Endothelial cell of umbilical vein (primary cell): ENCODE measurements at regions not wholly inside any gene's neighbourhood (a gene's known extent, or its start where the extent isn't known, plus 50 kb on each side); places are given as distances from the start of the nearest gene placed in this dataset.

Experiments
- BruUV-seq: library from RNA; stranded (reverse); fragments of 400-500 nt; replicated peaks from 2 replicates; lab custom pipeline; 2021; lab: Mats Ljungman, UMichigan
- CTCF ChIA-PET: fragments of 300-600, 350-600 bp; sonication (Branson Sonifier 250); formaldehyde crosslinking; loops from one replicate; lab custom pipeline; 2021; ENCODE audit warnings: antibody characterized with exemption, inconsistent platforms; lab: Charles Lee
- POLR2A ChIA-PET: fragments of 300-600, 350-600 bp; sonication (Branson Sonifier 250); formaldehyde crosslinking; loops from one replicate; lab custom pipeline; 2021; ENCODE audit warnings: antibody characterized with exemption, inconsistent platforms; lab: Charles Lee
- DNase-seq: peaks from one replicate; pipeline ENCODE4 v3.0.0-alpha.2; 2011; ENCODE audit warnings: low read depth, low spot score
- FAIRE-seq: peaks from 2 replicates; lab custom pipeline; 2011; peaks lifted over from hg19 to GRCh38; lab: Jason Lieb, UNC
- H2AFZ ChIP-seq: 2 replicates; pipeline ENCODE4 v1.6.0; 2012; ENCODE audit warnings: low read depth, low read length, control low read depth, inconsistent platforms
- H3K27ac ChIP-seq: 2 replicates; pipeline ENCODE4 v1.5.1; 2011; ENCODE audit warnings: low read depth, mild to moderate bottlenecking, control low read depth, low read length, moderate library complexity; ENCODE audit not compliant: insufficient read depth
- H3K27me3 ChIP-seq, 2 experiments: 2 replicates each; pipeline versions ENCODE4 v1.6.0 to v1.6.1; 2011; ENCODE audit warnings: low read length in 2 of 2, mixed read lengths in 1 of 2; ENCODE audit not compliant: control insufficient read depth in 2 of 2, insufficient read depth in 2 of 2
- H3K36me3 ChIP-seq, 2 experiments: 2 replicates in 1 of 2; 3 replicates in 1 of 2; pipeline ENCODE4 v1.5.1; 2011; ENCODE audit warnings: low read length in 2 of 2, mild to moderate bottlenecking in 1 of 2, moderate library complexity in 1 of 2; ENCODE audit not compliant: control insufficient read depth in 2 of 2, insufficient read depth in 2 of 2; ENCODE audit errors: extremely low read depth in 1 of 2
- H3K4me1 ChIP-seq: 3 replicates; pipeline ENCODE4 v1.5.1; 2011; ENCODE audit warnings: mild to moderate bottlenecking, low read length; ENCODE audit not compliant: control insufficient read depth, insufficient read depth; ENCODE audit errors: extremely low read depth
- H3K4me2 ChIP-seq: 2 replicates; pipeline ENCODE4 v1.6.1; 2011; ENCODE audit warnings: low read length, control low read depth, mixed read lengths; ENCODE audit not compliant: insufficient read depth
- H3K4me3 ChIP-seq, 3 experiments: fragments of 200-600 bp in 1 of 3; sonication (generic), shearing (Covaris generic) in 1 of 3; replicated peaks in 1 of 3; 2 replicates each; pipeline ENCODE4 v1.5.1; 2011 to 2016; ENCODE audit warnings: control low read depth in 3 of 3, low read length in 3 of 3, mild to moderate bottlenecking in 2 of 3, inconsistent platforms in 1 of 3, low read depth in 1 of 3, moderate library complexity in 1 of 3; ENCODE audit not compliant: insufficient read depth in 1 of 3
- H3K79me2 ChIP-seq: 2 replicates; pipeline ENCODE4 v1.6.0; 2012; ENCODE audit warnings: low read length, inconsistent platforms; ENCODE audit not compliant: control insufficient read depth, insufficient read depth
- H3K9ac ChIP-seq: replicated peaks from 2 replicates; pipeline ENCODE3; 2011; ENCODE audit warnings: low read length, control low read depth; ENCODE audit not compliant: insufficient read depth; ENCODE audit errors: extremely low read depth
- H3K9me1 ChIP-seq: replicated peaks from 3 replicates; pipeline ENCODE4 v1.6.0; 2011; ENCODE audit warnings: mild to moderate bottlenecking, low read length; ENCODE audit not compliant: control insufficient read depth, insufficient read depth; ENCODE audit errors: extremely low read depth
- H3K9me3 ChIP-seq: replicated peaks from 2 replicates; pipeline ENCODE4 v1.5.1; 2012; ENCODE audit warnings: low read length, inconsistent platforms; ENCODE audit not compliant: control insufficient read depth, insufficient read depth
- H4K20me1 ChIP-seq: replicated peaks from 2 replicates; pipeline ENCODE3; 2011; ENCODE audit warnings: mild to moderate bottlenecking, low read length; ENCODE audit not compliant: control insufficient read depth, insufficient read depth; ENCODE audit errors: extremely low read depth
- EZH2 ChIP-seq: IDR thresholded peaks from 2 replicates; pipeline ENCODE4 v1.6.1; 2012; ENCODE audit warnings: borderline replicate concordance, low read depth, mild to moderate bottlenecking, moderate library complexity, low read length, inconsistent platforms; ENCODE audit not compliant: severe bottlenecking
- FOS ChIP-seq: IDR thresholded peaks from 2 replicates; pipeline ENCODE4 v1.6.1; 2011; ENCODE audit warnings: mild to moderate bottlenecking, low read length, moderate library complexity, borderline replicate concordance; ENCODE audit not compliant: insufficient read depth
- GATA2 ChIP-seq: IDR thresholded peaks from 2 replicates; pipeline ENCODE4 v1.7.0; 2011; ENCODE audit warnings: low read depth, mild to moderate bottlenecking, moderate library complexity, mixed read lengths, low read length; ENCODE audit not compliant: insufficient read length, insufficient read depth
- JUN ChIP-seq: IDR thresholded peaks from 2 replicates; pipeline ENCODE4 v1.6.1; 2011; ENCODE audit warnings: borderline replicate concordance, low read depth; ENCODE audit not compliant: insufficient read length, insufficient read depth
- MYC ChIP-seq: IDR thresholded peaks from one replicate; pipeline ENCODE4 v1.6.1; 2011; ENCODE audit warnings: mild to moderate bottlenecking, low read depth, low read length
- POLR2A ChIP-seq: IDR thresholded peaks from 2 replicates; pipeline ENCODE4 v1.6.1; 2012; ENCODE audit warnings: low read depth, mild to moderate bottlenecking, control low read depth, low read length
- POLR2AphosphoS5 ChIP-seq: IDR thresholded peaks from 2 replicates; pipeline ENCODE4 v1.6.1; 2012; ENCODE audit warnings: low read depth, mild to moderate bottlenecking, control low read depth, low read length, moderate library complexity; ENCODE audit not compliant: insufficient read depth
- dilution Hi-C: fragments of 300-500 bp; cut with MboI; formaldehyde crosslinking; loops from one replicate; pipeline ENCODE4 v1.15.0; 2019; ENCODE audit warnings: low sequenced_read_pairs; ENCODE audit not compliant: extremely low pct_ligation_motif_present
- intact Hi-C: fragments of 100-400 bp; cut with micrococcal nuclease; formaldehyde crosslinking; loops from one replicate; pipeline ENCODE4 v1.10.0; 2022
- TF ChIP-seq, protein P1 (sequence below), 2 donors: IDR thresholded peaks; 1 replicate in 1 of 2; 2 replicates in 1 of 2; pipeline ENCODE4 v1.5.1; 2011; ENCODE audit warnings: low read length in 2 of 2, mild to moderate bottlenecking in 2 of 2, moderate library complexity in 2 of 2, control low read depth in 1 of 2, inconsistent platforms in 1 of 2, low read depth in 1 of 2; ENCODE audit not compliant: insufficient read depth in 1 of 2; ENCODE audit errors: extremely low read depth in 1 of 2
- TF ChIP-seq, protein P2 (sequence below): IDR thresholded peaks from 2 replicates; pipeline ENCODE4 v1.6.1; 2011; ENCODE audit not compliant: insufficient read depth, insufficient read length

DNA sequence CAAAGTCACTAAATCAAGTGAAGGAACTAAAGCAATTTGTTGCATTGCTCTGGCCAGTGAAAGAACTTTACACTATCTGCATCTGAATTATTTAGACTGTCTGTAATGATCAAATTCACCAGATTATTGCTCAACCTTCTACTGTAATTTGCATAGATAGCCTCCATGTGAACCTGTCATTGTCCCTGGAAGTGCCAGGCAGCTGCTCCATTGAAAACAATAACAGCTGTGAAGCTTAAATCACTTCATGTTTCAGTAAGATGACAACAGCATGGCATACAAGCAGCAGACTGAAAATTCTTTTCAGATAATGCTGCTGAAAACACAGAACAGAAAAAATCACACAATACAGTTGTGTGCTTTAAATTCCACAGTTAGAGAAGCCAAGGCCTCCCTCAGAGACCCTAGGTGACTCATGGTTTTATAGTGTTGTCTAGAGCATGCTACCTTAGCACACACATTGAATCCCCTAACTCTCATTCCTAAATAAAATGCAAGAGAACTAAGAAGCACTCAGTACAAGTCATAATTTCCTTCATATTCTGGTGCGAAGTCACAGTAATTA lies 248.9 kb downstream of the TPBG start:
- Histone ChIP-seq H3K9me1 (no peaks in the 10 kb centered on the region), H3K4me2 (no peak overlapping the region), H3K9me3 (no peaks in the 10 kb centered on the region), H4K20me1 (no peaks in the 10 kb centered on the region), H3K4me1 (no peaks in the 10 kb centered on the region), H3K4me3 (no peak overlapping the region), H3K9ac (no peak overlapping the region), H3K36me3 (no peaks in the 10 kb centered on the region), H2AFZ (no peak overlapping the region), H3K27ac (no peak overlapping the region), H3K27me3 (no peaks in the 10 kb centered on the region), H3K79me2 (no peaks in the 10 kb centered on the region)
- FAIRE-seq (no peak), DNase-seq (no peak)
- dilution Hi-C loops = no loop called here
- BruUV-seq = no TSS peak
- TF ChIP-seq, protein P1, sequence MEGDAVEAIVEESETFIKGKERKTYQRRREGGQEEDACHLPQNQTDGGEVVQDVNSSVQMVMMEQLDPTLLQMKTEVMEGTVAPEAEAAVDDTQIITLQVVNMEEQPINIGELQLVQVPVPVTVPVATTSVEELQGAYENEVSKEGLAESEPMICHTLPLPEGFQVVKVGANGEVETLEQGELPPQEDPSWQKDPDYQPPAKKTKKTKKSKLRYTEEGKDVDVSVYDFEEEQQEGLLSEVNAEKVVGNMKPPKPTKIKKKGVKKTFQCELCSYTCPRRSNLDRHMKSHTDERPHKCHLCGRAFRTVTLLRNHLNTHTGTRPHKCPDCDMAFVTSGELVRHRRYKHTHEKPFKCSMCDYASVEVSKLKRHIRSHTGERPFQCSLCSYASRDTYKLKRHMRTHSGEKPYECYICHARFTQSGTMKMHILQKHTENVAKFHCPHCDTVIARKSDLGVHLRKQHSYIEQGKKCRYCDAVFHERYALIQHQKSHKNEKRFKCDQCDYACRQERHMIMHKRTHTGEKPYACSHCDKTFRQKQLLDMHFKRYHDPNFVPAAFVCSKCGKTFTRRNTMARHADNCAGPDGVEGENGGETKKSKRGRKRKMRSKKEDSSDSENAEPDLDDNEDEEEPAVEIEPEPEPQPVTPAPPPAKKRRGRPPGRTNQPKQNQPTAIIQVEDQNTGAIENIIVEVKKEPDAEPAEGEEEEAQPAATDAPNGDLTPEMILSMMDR (IDR thresholded peaks at IDR 0.05; ENCODE audit: extremely low read depth in 1 of 2, insufficient read depth in 1 of 2, low read depth in 1 of 2, low read length in 2 of 2) = no peak
- TF ChIP-seq MYC (no peak), EZH2 (no peak), GATA2 (no peak), JUN (no peak), POLR2A (no peak), POLR2AphosphoS5 (no peak), FOS (no peak)
- TF ChIP-seq, protein P2, sequence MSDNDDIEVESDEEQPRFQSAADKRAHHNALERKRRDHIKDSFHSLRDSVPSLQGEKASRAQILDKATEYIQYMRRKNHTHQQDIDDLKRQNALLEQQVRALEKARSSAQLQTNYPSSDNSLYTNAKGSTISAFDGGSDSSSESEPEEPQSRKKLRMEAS = no peak
- intact Hi-C loops = no loop called here
- CTCF ChIA-PET = no interaction called here
- POLR2A ChIA-PET = no interaction called here
